NCI-H748 (cell line): ENCODE measurements at regions not wholly inside any gene's neighbourhood (a gene's known extent, or its start where the extent isn't known, plus 50 kb on each side); places are given as distances from the start of the nearest gene placed in this dataset.

Experiments
- DNase-seq: peaks from one replicate; lab custom pipeline; 2025; ENCODE audit not compliant: unreplicated experiment; lab: John Stamatoyannopoulos, UW

- no peak for DNase-seq
Observed at GRCh38 chr14:27077710-27078109, 479.9 kb upstream of the NOVA1 start.

- no peak for DNase-seq
Observed at GRCh38 chr14:27078191-27078590, 480.4 kb upstream of the NOVA1 start.

DNA sequence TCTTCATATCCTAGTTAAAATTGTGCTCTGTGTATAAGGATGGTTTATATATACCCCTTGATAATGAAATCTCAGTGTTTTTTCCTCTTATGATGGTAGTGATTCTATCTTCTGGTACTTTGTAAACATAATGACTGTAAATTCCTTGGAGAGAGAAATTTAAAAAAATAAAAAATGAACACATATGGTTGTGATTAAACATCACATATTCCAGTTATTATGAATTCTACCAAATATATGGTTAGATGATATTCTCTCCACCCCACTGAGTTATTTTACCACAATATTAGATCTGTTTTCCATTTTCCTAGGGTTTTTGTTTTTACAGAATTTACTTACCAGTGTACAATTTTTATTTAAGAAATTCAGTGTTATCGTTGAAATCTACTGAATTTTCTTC lies 481.9 kb upstream of the NOVA1 start:
- DNase-seq: no peak

- DNase-seq: no peak
Observed at GRCh38 chr14:27085500-27085899, 487.7 kb upstream of the NOVA1 start.

GRCh38 chr14:27090716-27091115 lies 492.9 kb upstream of the NOVA1 start:
- no peak for DNase-seq

DNA sequence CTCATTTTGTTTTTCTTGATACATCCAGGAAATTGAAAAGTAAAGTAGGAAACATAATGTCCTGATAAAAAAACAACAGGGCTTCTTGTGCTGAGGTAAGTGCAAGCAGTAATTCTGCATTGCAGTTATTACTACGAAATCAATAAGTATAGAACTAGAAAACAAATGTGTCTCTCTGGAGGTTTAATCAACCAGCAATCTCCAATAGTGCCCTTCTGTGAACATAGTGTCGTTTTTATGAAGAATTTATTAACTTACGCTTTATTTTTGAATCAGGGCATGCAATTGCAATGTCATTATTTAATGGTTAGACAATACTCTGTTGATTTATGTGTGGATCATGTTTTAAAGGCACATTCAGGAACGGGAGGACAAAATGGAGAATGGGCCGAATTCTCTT lies 494.1 kb upstream of the NOVA1 start:
- no peak for DNase-seq

DNA sequence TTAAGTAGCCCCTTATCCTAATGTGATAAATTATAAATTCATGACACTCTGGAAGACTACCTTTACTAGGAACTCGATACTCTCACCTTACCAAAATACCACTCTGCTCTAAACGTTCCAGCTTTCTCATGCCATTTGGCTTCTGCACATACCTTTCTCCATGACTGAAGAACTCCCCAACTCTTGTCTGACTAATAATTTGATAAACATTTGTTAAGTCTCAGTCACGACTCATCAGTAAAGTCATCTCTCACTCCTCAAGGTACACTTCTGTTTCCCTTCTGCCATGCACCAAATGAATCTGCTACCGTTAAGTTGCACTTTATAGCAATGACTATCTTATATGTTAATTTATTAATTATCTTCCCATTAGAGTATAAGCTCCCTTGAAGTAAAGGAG lies 498.3 kb upstream of the NOVA1 start:
- DNase-seq: no peak

- DNase-seq: no peak
Observed at GRCh38 chr14:27098451-27098850, 500.6 kb upstream of the NOVA1 start.

DNA sequence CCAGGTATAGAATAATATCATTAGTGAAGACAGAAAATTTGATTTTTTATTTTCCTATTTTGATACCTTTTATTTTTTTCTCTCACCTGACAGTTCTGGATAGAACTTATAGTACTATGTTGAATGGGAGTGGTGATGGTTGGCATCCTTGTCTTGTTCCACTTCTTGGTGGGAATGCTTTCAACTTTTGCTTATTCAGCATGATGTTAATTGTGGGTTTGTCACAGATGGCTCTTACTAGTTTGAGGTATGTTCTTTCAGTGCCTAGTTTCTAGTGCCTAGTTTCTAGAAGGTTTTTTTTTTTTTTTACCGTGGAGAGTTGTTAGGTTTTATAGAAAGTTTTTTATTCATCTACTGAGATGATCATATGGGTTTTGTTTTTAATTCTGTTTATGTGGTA lies 516.3 kb upstream of the NOVA1 start:
- no peak for DNase-seq

DNA sequence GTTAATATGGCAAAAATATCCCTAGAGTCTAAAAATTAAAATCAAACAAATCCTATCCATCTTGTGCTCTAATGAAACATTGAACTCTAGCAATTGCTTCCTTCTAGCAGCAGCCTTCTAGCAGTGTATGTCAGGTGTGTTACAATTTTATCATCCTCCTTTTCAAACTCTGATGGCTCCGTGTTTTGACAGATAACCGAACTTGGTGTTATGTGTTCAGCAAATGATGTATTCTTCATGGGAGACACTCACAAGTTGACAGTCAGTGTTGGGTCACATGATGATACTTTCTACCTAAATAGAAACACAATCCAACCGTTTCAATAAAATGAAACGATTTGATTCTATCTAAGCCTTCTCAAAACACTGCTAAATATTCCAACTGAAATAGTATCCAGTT lies 525.3 kb upstream of the NOVA1 start:
- no peak for DNase-seq

DNA sequence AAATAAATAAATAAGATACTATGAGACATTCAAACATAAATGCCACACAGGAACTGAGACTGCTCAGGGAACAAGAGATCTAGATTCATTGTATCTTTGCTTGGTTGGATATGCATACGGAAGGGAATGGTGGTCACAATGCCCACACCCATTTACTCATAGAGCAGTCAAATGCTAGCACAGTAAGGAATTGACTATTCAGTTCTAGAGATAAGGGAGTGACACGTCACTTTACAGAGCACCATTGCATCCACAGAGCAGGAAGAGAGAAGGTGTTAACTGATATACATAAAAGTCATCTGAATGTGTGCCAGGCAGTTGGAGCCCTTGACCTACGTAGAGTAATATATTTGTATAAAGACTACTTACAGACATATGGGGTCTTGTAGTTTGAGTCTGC lies 530.0 kb upstream of the NOVA1 start:
- DNase-seq: no peak

GRCh38 chr14:27134200-27134599 lies 536.4 kb upstream of the NOVA1 start:
- DNase-seq: no peak

DNA sequence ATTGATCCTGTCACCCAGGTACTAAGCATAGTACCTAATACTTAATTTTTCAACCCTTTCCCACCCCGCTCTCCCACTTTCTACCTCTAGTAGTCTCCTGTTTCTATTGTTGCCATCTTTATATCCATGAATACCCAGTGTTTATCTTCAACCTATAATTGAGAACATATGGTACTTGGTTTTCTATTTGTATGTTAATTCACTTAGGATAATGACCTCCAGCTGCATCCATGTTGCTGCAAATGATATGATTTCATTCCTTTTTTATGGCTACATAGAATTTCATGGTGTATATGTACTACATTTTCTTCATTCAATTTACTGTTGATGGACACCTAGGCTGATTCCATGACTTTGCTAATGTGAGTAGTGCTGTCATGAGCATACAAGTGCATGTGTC lies 547.3 kb upstream of the NOVA1 start:
- no peak for DNase-seq

DNA sequence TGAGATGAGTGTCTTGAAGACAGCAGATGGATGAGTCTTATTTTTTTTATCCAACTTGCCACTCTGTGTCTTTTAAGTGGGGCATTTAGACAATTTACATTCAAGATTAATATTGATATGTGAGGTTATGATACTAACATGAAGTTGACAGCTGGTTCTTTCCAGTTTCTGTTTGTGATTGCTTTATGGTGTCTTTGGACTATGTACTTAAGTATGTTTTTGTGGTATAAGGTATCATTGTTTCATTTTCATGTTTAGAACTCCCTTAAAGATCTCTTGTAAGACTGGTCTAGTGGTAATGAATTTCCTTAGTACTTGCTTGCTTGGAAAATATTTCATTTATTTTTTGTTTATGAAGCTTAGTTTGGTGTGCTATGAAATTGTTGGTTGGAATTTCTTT lies 550.3 kb upstream of the NOVA1 start:
- DNase-seq: no peak

- DNase-seq: no peak
Observed at GRCh38 chr14:27164139-27164538, 566.3 kb upstream of the NOVA1 start.

DNA sequence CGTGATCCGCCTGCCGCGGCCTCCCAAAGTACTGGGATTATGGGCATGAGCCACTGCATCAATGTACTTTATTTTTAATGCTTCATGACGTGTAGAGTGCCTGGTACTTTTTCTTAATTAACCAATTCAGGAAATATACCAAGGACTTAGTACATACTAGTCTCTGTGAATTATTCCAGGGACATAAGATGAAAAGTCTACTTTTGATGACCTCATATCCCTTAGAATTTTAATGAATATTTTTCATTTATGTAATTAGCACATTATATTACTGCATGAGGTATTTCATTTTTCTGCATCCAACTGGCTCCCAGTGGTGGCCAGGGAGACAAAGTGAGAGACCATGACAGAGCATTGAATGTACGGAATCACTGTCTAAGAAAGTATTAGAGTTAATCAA lies 577.7 kb upstream of the NOVA1 start:
- no peak for DNase-seq

DNA sequence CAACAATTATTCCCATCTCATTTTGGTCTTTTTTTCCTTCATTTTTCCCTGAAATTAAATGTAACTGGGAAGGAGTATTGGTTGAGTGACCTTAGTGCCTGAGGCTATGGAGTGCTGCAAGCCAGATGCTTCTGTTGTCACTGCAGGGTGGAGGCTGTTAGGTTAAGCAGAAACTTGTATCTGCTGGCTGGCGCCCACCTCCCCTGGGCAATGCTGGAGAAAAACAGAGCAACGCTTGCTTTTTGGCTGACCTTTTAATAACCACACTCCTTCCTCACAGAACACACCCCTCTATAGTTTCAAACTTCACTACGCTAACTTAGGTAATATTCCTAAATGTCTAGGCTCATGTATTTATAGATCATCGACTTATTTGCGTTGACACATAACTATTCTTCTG lies 583.5 kb upstream of the NOVA1 start:
- DNase-seq: peak; percentile 9

DNA sequence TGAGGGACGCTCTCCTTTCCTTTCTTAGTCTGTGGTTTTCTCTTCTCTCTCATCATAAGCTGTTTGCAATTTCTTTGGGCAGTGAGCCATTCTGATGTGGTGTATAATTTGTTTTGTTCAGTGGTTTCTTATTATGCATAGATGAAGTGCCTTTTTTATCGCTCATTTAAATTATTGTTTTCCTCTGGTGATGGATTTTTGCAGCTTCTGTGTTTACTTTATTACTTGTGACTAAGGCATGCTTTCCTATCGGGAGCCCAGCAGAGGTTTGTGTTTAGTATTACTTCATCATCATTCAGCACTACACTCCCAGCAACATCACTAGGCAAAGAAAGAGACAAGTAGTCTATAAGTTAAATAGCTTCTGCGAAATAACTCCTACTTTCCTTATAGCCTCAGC lies 586.6 kb upstream of the NOVA1 start:
- DNase-seq: no peak

GRCh38 chr14:27186048-27186447 lies 588.2 kb upstream of the NOVA1 start:
- DNase-seq: no peak

DNA sequence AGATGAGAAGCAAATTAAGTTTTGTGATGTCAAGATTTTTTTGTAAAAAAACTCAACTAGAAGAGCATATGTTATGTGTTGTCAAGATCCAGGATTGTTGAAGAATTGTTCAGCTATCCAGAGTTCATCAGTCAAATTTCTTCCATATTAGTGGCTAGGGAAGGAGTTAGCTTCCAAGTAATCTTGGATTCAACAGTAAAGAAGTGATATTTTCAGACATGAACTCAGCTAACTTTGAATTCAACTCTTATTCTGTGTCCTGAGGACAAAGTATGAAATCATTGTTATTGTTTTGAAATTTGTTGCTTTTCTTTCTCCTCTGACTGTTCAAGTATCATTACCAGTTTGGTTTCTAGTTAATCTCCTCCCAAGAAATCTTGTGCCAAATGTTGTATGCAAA lies 589.3 kb upstream of the NOVA1 start:
- DNase-seq: no peak

- no peak for DNase-seq
Observed at GRCh38 chr14:27190296-27190695, 592.5 kb upstream of the NOVA1 start.

GRCh38 chr14:27199272-27199671 lies 601.4 kb upstream of the NOVA1 start:
- no peak for DNase-seq

DNA sequence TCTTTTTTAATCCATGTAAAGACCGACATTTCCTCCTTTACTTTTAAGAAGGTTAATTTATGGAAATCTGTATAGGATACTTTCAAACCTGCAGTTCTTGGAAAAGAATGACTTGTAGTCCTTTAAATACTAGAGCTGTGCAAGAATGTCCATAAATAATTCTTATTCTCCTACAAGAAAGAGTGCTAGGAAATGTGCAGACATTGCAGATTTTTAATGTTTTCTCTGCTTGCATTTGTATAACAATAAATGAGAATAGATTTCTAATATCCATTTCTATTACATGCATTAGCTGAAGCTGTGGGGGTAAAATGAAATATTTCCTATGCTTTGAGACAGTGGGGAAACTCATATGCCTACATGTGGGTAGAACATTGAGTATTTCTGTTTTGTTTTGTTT lies 607.2 kb upstream of the NOVA1 start:
- no peak for DNase-seq

GRCh38 chr14:27211741-27212140 lies 613.9 kb upstream of the NOVA1 start:
- DNase-seq: no peak
